Activated effector memory CD4-positive, alpha-beta T cell treated with anti-CD3 and anti-CD28 coated beads, Interleukin-2, amount 50 U/mL, for 16 hours (primary cell): ENCODE measurements at regions not wholly inside any gene's neighbourhood (a gene's known extent, or its start where the extent isn't known, plus 50 kb on each side); places are given as distances from the start of the nearest gene placed in this dataset.
"Not testable (repeated sequence)": the region's sequence is repeated elsewhere in the genome, so short reads cannot be mapped to it uniquely, and the experiment has no call there.

ENCODE experiments used
- DNase-seq: peaks from one replicate; pipeline ENCODE4 v3.0.0-alpha.2; 2020

GRCh38 chr4:116272336-116272735, 813.0 kb downstream of the TRAM1L1 start:
- DNase-seq = no peak

- DNase-seq = not testable (repeated sequence)
These were observed 824.4 kb downstream of the TRAM1L1 start for GRCh38 chr4:116260931-116261330.

- DNase-seq = no peak
These were observed 840.6 kb downstream of the TRAM1L1 start for GRCh38 chr4:116244771-116245170.

- no peak for DNase-seq
These were observed 841.9 kb downstream of the TRAM1L1 start for GRCh38 chr4:116243431-116243830.

- DNase-seq = no peak
These were observed 851.4 kb downstream of the TRAM1L1 start for GRCh38 chr4:116233971-116234370.

- not testable (repeated sequence) for DNase-seq
These were observed 853.4 kb downstream of the TRAM1L1 start for GRCh38 chr4:116231999-116232398.

GRCh38 chr4:116229420-116229819, 856.0 kb downstream of the TRAM1L1 start:
- DNase-seq = no peak

GRCh38 chr4:116223040-116223732, 862.2 kb downstream of the TRAM1L1 start:
- no peak for DNase-seq

- DNase-seq = no peak
These were observed 867.6 kb downstream of the TRAM1L1 start for GRCh38 chr4:116217781-116218180.

- DNase-seq = no peak
These were observed 869.8 kb downstream of the TRAM1L1 start for GRCh38 chr4:116215622-116216021.

GRCh38 chr4:116202524-116202923, 882.9 kb downstream of the TRAM1L1 start:
- no peak for DNase-seq

GRCh38 chr4:116197317-116197809, 888.0 kb downstream of the TRAM1L1 start:
- DNase-seq = no peak

- DNase-seq = no peak
These were observed 902.1 kb downstream of the TRAM1L1 start for GRCh38 chr4:116183241-116183640.

GRCh38 chr4:116180157-116180601, 905.2 kb downstream of the TRAM1L1 start:
- DNase-seq = no peak

- not testable (repeated sequence) for DNase-seq
These were observed 934.0 kb downstream of the TRAM1L1 start for GRCh38 chr4:116151371-116151770.

GRCh38 chr4:116150152-116150551, 935.2 kb downstream of the TRAM1L1 start:
- DNase-seq = no peak

- DNase-seq = no peak
These were observed 942.2 kb downstream of the TRAM1L1 start for GRCh38 chr4:116143198-116143597.

GRCh38 chr4:116132946-116133345, 952.4 kb downstream of the TRAM1L1 start:
- DNase-seq = no peak

- DNase-seq = no peak
These were observed 958.6 kb downstream of the TRAM1L1 start for GRCh38 chr4:116126794-116127193.

GRCh38 chr4:116122124-116122523, 963.3 kb downstream of the TRAM1L1 start:
- DNase-seq = no peak

- DNase-seq = no peak
These were observed 967.2 kb downstream of the TRAM1L1 start for GRCh38 chr4:116118221-116118620.

GRCh38 chr4:116112861-116113260, 972.5 kb downstream of the TRAM1L1 start:
- not testable (repeated sequence) for DNase-seq

GRCh38 chr4:116110713-116111112, 974.7 kb downstream of the TRAM1L1 start:
- no peak for DNase-seq

GRCh38 chr4:116108606-116109005, 976.8 kb downstream of the TRAM1L1 start:
- no peak for DNase-seq

- DNase-seq = no peak
These were observed 984.1 kb downstream of the TRAM1L1 start for GRCh38 chr4:116101321-116101720.
